ENCODE measurements at regions not wholly inside any gene's neighbourhood (a gene's known extent, or its start where the extent isn't known, plus 50 kb on each side); places are given as distances from the start of the nearest gene placed in this dataset.

- Histone ChIP-seq H3K4me1 (no peaks in the 10 kb centered on the region), H3K27ac (no peak overlapping the region)
- no peak for DNase-seq
These were observed 53.9 kb upstream of the GALNT5 start for GRCh38 chr2:157203651-157204050.

DNA sequence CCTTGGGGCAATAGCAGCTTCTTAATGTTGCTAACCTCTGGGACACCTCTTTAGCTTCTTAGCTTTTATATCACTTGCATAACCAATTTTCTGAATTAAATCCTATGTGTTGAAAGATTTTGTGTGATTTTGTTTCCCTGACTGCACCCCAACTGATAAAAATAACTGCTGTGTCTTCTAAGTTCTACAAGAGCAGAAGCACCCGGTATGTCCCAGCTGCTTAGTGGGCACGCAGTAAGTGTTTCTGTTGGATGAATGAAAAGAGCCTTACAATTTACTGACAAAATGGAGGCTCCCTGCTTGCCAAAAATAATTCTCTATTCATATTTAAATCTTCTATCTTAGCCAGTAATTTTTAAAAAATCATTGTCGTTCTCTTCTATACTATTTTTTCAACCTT lies 53.1 kb upstream of the GALNT5 start:
- Histone ChIP-seq H3K36me3 (replicated peaks in 1 of 2; ENCODE audit: insufficient read depth in 1 of 2, low read depth in 2 of 2) (no peaks in the 10 kb centered on the region), H3K4me1 (no peaks in the 10 kb centered on the region), H3K9me3 (no peaks in the 10 kb centered on the region), H3K27ac (no peak overlapping the region), H3K4me3 (no peak overlapping the region), H3K27me3 (no peaks in the 10 kb centered on the region)
- ATAC-seq (no peak), DNase-seq (no peak)
- intact Hi-C loops (cut with DNase I) = no loop called here
- 84 to 90% methylated on average over 3 of the region's 3 CpGs for WGBS, 2 donors
- TF ChIP-seq, protein P1, sequence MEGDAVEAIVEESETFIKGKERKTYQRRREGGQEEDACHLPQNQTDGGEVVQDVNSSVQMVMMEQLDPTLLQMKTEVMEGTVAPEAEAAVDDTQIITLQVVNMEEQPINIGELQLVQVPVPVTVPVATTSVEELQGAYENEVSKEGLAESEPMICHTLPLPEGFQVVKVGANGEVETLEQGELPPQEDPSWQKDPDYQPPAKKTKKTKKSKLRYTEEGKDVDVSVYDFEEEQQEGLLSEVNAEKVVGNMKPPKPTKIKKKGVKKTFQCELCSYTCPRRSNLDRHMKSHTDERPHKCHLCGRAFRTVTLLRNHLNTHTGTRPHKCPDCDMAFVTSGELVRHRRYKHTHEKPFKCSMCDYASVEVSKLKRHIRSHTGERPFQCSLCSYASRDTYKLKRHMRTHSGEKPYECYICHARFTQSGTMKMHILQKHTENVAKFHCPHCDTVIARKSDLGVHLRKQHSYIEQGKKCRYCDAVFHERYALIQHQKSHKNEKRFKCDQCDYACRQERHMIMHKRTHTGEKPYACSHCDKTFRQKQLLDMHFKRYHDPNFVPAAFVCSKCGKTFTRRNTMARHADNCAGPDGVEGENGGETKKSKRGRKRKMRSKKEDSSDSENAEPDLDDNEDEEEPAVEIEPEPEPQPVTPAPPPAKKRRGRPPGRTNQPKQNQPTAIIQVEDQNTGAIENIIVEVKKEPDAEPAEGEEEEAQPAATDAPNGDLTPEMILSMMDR (IDR thresholded peaks at IDR 0.05) = no peak
- no peak for TF ChIP-seq POLR2A (IDR thresholded peaks at IDR 0.05)

More at GRCh38 chr2:157203651-157204050, 53.9 kb upstream of the GALNT5 start:
- Histone ChIP-seq H3K36me3 (replicated peaks in 1 of 2; ENCODE audit: insufficient read depth in 1 of 2, low read depth in 2 of 2) (no peaks in the 10 kb centered on the region), H3K27me3 (no peaks in the 10 kb centered on the region), H3K9me3 (no peaks in the 10 kb centered on the region), H3K4me3 (no peak overlapping the region)
- 69 to 71% methylated on average over 4 of the region's 4 CpGs for WGBS, 2 donors
- ATAC-seq = no peak
- intact Hi-C loops (cut with DNase I) = no loop called here
- no peak for TF ChIP-seq POLR2A (IDR thresholded peaks at IDR 0.05)
- TF ChIP-seq, protein P1 (IDR thresholded peaks at IDR 0.05) = no peak

DNA sequence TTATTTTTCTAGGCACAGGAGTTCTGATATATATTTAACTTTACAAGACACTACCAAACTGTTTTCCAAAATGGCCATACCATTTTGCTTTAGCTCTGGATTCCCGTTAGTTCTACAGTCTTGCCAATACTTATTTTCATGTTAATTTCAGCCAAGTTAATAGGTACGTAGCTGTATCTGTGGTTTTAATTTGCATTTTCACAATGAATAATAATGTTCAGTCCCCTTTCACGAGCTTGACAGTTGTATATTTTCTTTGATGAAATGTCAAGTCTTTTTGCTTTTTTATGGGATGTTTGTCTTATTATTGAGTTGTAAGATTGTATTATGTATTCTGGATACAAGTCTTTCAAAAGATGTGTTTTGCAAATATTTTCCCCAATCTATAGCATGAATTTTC lies 50.6 kb upstream of the GALNT5 start:
- H3K27ac ChIP-seq = no peak overlapping the region
- H3K4me1 ChIP-seq = no peaks in the 10 kb centered on the region
- WGBS, 2 donors = 62 to 64% methylated on average over 3 of the region's 3 CpGs
- H3K4me3 ChIP-seq = no peak overlapping the region
- intact Hi-C loops (cut with DNase I) = no loop called here
- no peak for TF ChIP-seq POLR2A (IDR thresholded peaks at IDR 0.05)
- no peaks in the 10 kb centered on the region for H3K9me3 ChIP-seq
- no peak for ATAC-seq
- H3K36me3 ChIP-seq (replicated peaks in 1 of 2; ENCODE audit: insufficient read depth in 1 of 2, low read depth in 2 of 2) = no peaks in the 10 kb centered on the region
- H3K27me3 ChIP-seq = no peaks in the 10 kb centered on the region
- DNase-seq = no peak
